OCI-LY7 (cell line): ENCODE measurements at regions not wholly inside any gene's neighbourhood (a gene's known extent, or its start where the extent isn't known, plus 50 kb on each side); places are given as distances from the start of the nearest gene placed in this dataset.

ENCODE experiments used
- BruUV-seq: library from RNA; stranded (reverse); fragments of 400-500 nt; replicated peaks from 2 replicates; lab custom pipeline; 2021; lab: Mats Ljungman, UMichigan
- CTCF ChIA-PET: fragments of 300-600 bp; sonication (Branson Sonifier 250); formaldehyde crosslinking; loops from one replicate; lab custom pipeline; 2022; ENCODE audit warnings: antibody characterized with exemption; ENCODE audit not compliant: unreplicated experiment; lab: Charles Lee
- POLR2A ChIA-PET: fragments of 300-600 bp; sonication (Branson Sonifier 250); formaldehyde crosslinking; loops from one replicate; lab custom pipeline; 2022; ENCODE audit warnings: antibody characterized with exemption; lab: Charles Lee
- DNase-seq: peaks from one replicate; pipeline ENCODE4 v3.0.0-alpha.2; 2015; ENCODE audit warnings: low spot score
- H2AFZ ChIP-seq: fragments of 200-600 bp; sonication (generic), shearing (Covaris generic); 2 replicates; pipeline ENCODE4 v1.6.1; 2014; ENCODE audit warnings: mild to moderate bottlenecking, antibody characterized with exemption, low read length, moderate library complexity
- H3K27ac ChIP-seq: fragments of 200-600 bp; sonication (generic); 2 replicates; pipeline ENCODE4 v1.5.1; 2014; ENCODE audit warnings: mixed run types, low read depth, mild to moderate bottlenecking, moderate library complexity, low read length, inconsistent platforms; ENCODE audit not compliant: poor library complexity, severe bottlenecking
- H3K36me3 ChIP-seq: fragments of 200-600 bp; sonication (generic); 2 replicates; pipeline ENCODE4 v1.6.1; 2014; ENCODE audit warnings: mild to moderate bottlenecking, antibody characterized with exemption, low read length, moderate library complexity, mixed read lengths; ENCODE audit not compliant: insufficient read depth
- H3K4me1 ChIP-seq: fragments of 200-600 bp; sonication (generic); 2 replicates; pipeline ENCODE4 v1.5.1; 2014; ENCODE audit warnings: mild to moderate bottlenecking, low read length; ENCODE audit not compliant: insufficient read depth, poor library complexity, severe bottlenecking
- H3K4me2 ChIP-seq: fragments of 200-600 bp; sonication (generic); 2 replicates; pipeline ENCODE4 v1.6.1; 2014; ENCODE audit warnings: mild to moderate bottlenecking, low read length
- H3K4me3 ChIP-seq: fragments of 200-600 bp; sonication (generic); 2 replicates; pipeline ENCODE4 v1.5.1; 2014; ENCODE audit warnings: mild to moderate bottlenecking, low read depth, low read length; ENCODE audit not compliant: poor library complexity, severe bottlenecking
- H3K79me2 ChIP-seq: fragments of 200-600 bp; sonication (generic); 2 replicates; pipeline ENCODE4 v1.6.1; 2016; ENCODE audit warnings: low read depth, mild to moderate bottlenecking, low read length, moderate library complexity, mixed read lengths; ENCODE audit not compliant: insufficient read depth
- H3K9me2 ChIP-seq: fragments of 200-600 bp; sonication (generic); 2 replicates; pipeline ENCODE4 v1.6.1; 2016; ENCODE audit warnings: mild to moderate bottlenecking, low read length, mixed read lengths; ENCODE audit not compliant: insufficient read depth
- H3K9me3 ChIP-seq: fragments of 200-600 bp; sonication (generic); 2 replicates; pipeline ENCODE4 v1.6.1; 2014; ENCODE audit warnings: mild to moderate bottlenecking, mixed run types, low read length, mixed read lengths
- H4K20me1 ChIP-seq: fragments of 200-600 bp; sonication (generic); 2 replicates; pipeline ENCODE4 v1.6.1; 2014; ENCODE audit warnings: mild to moderate bottlenecking, antibody characterized with exemption, low read length, moderate library complexity, mixed read lengths; ENCODE audit not compliant: insufficient read depth
- EZH2phosphoT487 ChIP-seq: fragments of 200-600 bp; sonication (generic); IDR thresholded peaks from 2 replicates; pipeline ENCODE4 v1.6.1; 2018; ENCODE audit warnings: low read depth, borderline replicate concordance, mild to moderate bottlenecking, mixed run types, antibody characterized with exemption, low read length, moderate library complexity, mixed read lengths
- intact Hi-C: fragments of 100-400 bp; cut with micrococcal nuclease; formaldehyde crosslinking; loops from one replicate; pipeline ENCODE4 v1.10.0; 2022; ENCODE audit not compliant: unreplicated experiment
- TF ChIP-seq, protein P1 (sequence below): fragments of 200-600 bp; sonication (generic); conservative IDR thresholded peaks from 2 replicates; pipeline ENCODE4 v1.5.1; 2014; ENCODE audit warnings: mild to moderate bottlenecking, antibody characterized with exemption, low read length, moderate library complexity, mixed read lengths

DNA sequence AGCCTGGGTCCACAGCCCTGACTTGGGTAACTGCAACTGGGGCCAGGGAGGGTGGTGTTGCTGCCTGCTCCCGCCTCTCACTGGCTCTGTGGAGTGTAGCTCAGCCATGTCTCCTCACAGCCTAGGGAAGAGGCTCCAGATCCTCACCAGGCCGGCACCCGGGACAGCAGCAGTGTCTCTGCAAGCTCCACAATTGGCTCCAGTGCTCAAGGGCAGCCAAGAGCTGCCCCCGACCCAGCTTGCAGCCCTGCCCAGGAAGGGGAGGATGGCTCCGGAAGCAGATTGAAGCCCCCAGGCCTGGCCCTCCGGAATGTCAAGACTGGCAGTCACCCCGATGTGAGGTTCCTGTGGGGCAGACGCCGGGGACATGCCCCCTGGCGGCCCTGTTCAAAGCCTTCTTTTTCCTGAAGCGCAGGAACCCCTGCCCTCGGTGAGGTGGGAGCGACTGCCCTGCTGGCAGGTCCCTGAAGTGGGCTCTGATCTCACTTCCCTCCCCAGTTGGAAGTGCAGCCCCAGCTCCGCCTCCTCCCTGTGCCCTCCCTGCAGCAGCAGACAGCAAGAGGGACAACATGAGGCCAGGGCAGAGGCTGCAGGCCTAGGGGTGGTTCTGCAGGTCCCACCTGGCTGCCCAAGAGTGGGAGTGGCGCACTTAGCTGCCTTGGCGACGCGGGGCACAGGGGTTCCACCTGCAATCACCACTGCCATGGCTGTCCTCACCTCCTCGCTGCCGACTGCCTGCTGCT, 816.2 kb upstream of the LUZP2 start:
- no peaks in the 10 kb centered on the region for H3K79me2 ChIP-seq
- H3K4me3 ChIP-seq: no peak overlapping the region
- no peak overlapping the region for H3K27ac ChIP-seq
- intact Hi-C loops: no loop called here
- no peaks in the 10 kb centered on the region for H4K20me1 ChIP-seq
- H3K36me3 ChIP-seq: no peaks in the 10 kb centered on the region
- TF ChIP-seq, protein P1, sequence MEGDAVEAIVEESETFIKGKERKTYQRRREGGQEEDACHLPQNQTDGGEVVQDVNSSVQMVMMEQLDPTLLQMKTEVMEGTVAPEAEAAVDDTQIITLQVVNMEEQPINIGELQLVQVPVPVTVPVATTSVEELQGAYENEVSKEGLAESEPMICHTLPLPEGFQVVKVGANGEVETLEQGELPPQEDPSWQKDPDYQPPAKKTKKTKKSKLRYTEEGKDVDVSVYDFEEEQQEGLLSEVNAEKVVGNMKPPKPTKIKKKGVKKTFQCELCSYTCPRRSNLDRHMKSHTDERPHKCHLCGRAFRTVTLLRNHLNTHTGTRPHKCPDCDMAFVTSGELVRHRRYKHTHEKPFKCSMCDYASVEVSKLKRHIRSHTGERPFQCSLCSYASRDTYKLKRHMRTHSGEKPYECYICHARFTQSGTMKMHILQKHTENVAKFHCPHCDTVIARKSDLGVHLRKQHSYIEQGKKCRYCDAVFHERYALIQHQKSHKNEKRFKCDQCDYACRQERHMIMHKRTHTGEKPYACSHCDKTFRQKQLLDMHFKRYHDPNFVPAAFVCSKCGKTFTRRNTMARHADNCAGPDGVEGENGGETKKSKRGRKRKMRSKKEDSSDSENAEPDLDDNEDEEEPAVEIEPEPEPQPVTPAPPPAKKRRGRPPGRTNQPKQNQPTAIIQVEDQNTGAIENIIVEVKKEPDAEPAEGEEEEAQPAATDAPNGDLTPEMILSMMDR: no peak
- no peak overlapping the region for H3K4me2 ChIP-seq
- no peaks in the 10 kb centered on the region for H3K9me2 ChIP-seq
- no peaks in the 10 kb centered on the region for H3K9me3 ChIP-seq
- POLR2A ChIA-PET: interaction anchor here (1.0 to 1.6 kb wide), 2 partner anchors 14 to 56 kb away, joined by 3 read pairs; no protein-coding TSS in a partner anchor
- no peak for DNase-seq
- BruUV-seq: no TSS peak
- H3K4me1 ChIP-seq: no peaks in the 10 kb centered on the region
- H2AFZ ChIP-seq: no peak overlapping the region
- CTCF ChIA-PET: no interaction called here

DNA sequence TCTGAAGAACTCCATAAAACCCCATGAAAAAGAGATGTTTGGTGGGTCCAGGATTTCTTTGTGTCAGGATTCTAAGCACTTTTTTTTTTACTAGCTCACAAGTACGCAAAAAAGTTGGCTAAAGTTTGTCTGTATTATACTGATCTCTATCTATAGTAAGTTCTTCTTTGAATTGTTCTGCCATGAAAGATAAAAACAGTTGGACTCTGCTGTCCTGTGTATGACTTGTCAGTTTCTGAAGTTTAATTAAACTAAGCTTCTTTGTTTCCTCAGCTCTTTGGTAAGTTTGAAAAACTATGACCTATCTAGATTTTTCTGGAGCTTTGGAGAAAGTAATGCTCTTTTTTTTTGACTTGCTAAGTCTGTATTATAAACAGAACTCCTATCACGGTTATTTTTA, 812.2 kb upstream of the LUZP2 start:
- Histone ChIP-seq H3K79me2 (no peaks in the 10 kb centered on the region), H3K4me1 (no peaks in the 10 kb centered on the region), H4K20me1 (no peaks in the 10 kb centered on the region), H3K36me3 (no peaks in the 10 kb centered on the region), H3K27ac (no peak overlapping the region), H3K4me2 (no peak overlapping the region), H2AFZ (no peak overlapping the region), H3K9me3 (no peaks in the 10 kb centered on the region), H3K9me2 (no peaks in the 10 kb centered on the region), H3K4me3 (no peak overlapping the region)
- CTCF ChIA-PET: no interaction called here
- intact Hi-C loops: no loop called here
- TF ChIP-seq EZH2phosphoT487: no peak
- TF ChIP-seq, protein P1: no peak
- POLR2A ChIA-PET: interaction anchor here (0.5 to 0.6 kb wide), 2 partner anchors 89 to 1477 kb away, joined by 3 read pairs; no protein-coding TSS in a partner anchor
- no peak for DNase-seq
- BruUV-seq: no TSS peak

DNA sequence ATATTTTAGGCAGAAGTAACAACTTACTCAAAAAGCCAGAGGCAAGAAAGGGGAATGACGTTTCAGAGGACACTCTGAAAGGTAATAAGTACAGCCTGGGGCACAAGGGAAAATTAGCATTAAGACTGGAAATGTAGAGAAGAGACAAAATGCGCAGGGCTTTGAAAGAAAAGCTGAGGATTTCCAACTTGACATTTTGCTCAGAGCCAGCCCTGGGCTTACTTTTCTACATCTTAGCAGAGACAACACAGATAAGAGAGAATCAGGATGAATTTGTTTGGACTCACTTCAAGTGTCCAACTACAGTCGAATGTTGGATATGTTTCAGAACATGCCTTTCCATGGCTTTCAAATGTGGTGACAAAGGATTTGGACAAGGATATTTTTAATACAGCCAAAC, 808.9 kb upstream of the LUZP2 start:
- Histone ChIP-seq H3K27ac (no peak overlapping the region), H3K4me2 (no peak overlapping the region), H3K9me2 (no peaks in the 10 kb centered on the region), H2AFZ (no peak overlapping the region), H3K9me3 (no peaks in the 10 kb centered on the region), H3K4me3 (no peak overlapping the region), H3K79me2 (no peaks in the 10 kb centered on the region), H4K20me1 (no peaks in the 10 kb centered on the region), H3K4me1 (no peaks in the 10 kb centered on the region), H3K36me3 (no peaks in the 10 kb centered on the region)
- no peak for DNase-seq
- no peak for TF ChIP-seq EZH2phosphoT487
- TF ChIP-seq, protein P1: no peak
- ChIA-PET CTCF (no interaction called here), POLR2A (no interaction called here)
- no TSS peak for BruUV-seq
- intact Hi-C loops: no loop called here
